Umbilical cord (tissue), 1 donor: ENCODE measurements at regions not wholly inside any gene's neighbourhood (a gene's known extent, or its start where the extent isn't known, plus 50 kb on each side); places are given as distances from the start of the nearest gene placed in this dataset.

Experiments
- DNase-seq: peaks from one replicate; pipeline ENCODE4 v3.0.0-alpha.2; 2015; ENCODE audit warnings: low spot score

GRCh38 chr13:22226086-22226485 lies 555.2 kb downstream of the FGF9 start:
- no peak for DNase-seq

- DNase-seq, result no peak
Observed at GRCh38 chr13:22227895-22228294, 557.0 kb downstream of the FGF9 start.

- no peak for DNase-seq
Observed at GRCh38 chr13:22229916-22230315, 559.0 kb downstream of the FGF9 start.

GRCh38 chr13:22232186-22232585 lies 561.3 kb downstream of the FGF9 start:
- DNase-seq, result no peak

DNA sequence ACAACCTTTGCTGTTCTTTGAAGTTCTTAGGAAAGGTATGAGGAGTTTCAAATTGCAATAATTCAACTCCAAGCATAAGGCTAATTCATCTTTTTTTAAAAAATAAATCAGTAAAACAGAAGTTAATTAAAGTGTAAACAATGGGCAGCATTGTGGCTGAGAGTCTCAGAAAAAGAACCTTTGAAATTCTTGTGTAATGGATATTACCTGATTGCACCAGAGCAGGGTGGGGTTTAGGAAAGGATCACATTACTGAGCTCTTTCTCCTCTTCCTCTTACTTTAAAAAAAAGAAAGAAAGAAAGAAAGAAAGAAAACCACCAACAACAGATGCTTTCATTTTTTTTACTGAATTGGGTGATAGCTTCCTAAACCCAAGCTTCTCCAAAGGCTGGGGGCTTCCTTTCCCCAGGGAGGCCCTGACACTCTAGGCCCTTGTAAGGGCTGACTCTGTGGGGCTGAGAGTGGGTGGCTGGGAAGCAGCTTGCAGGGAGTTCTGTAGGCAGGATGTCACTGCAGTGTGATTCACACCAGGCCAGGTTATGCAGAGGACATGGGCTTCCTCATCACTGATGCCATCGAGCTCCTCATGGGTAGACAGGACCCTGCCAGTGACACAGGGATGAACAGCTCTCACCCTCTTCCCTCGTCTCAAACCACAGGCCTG lies 564.5 kb downstream of the FGF9 start:
- no peak for DNase-seq

GRCh38 chr13:22235950-22236290 lies 565.0 kb downstream of the FGF9 start:
- peak; percentile 65 for DNase-seq

- DNase-seq, result no peak
Observed at GRCh38 chr13:22238269-22238668, 567.4 kb downstream of the FGF9 start.

GRCh38 chr13:22240716-22241115 lies 569.8 kb downstream of the FGF9 start:
- no peak for DNase-seq

DNA sequence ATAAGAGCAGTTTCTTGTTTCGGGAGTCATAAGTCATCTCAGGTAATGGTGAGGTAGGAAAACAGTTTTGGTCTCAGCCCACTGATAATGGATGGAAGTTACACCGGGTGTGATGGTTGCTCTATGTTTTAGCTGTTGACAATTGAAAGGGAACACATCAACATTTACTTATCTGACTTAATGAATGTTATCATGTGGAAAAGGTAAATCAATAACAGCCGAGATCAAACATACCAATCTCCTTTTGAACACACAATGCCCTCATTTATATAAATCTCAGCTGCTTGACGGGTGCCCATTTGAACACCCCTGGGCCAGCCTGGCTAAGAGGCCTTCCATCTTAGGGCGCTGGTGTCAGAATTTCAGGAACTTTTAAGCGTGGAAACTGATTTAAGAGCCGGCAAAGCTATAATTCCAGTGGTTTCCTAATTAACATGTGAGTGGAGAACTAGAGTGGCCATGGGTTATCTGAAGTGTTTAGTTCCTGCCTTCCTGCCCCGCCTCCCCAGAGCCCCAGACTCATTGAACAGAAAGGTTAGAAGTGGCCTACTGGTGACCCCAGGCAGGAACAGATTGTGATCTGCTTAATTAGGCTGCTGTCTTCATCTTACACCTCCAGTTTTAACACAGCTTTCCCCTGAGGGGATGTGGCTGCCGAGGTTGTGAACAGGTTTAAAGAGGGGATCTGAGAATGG lies 572.7 kb downstream of the FGF9 start:
- no peak for DNase-seq

GRCh38 chr13:22252281-22252830 lies 581.5 kb downstream of the FGF9 start:
- DNase-seq, result no peak

GRCh38 chr13:22253107-22253506 lies 582.2 kb downstream of the FGF9 start:
- no peak for DNase-seq

GRCh38 chr13:22256111-22256639 lies 585.3 kb downstream of the FGF9 start:
- DNase-seq, result no peak

- peak; percentile 6 for DNase-seq
Observed at GRCh38 chr13:22262001-22262885, 591.4 kb downstream of the FGF9 start.

DNA sequence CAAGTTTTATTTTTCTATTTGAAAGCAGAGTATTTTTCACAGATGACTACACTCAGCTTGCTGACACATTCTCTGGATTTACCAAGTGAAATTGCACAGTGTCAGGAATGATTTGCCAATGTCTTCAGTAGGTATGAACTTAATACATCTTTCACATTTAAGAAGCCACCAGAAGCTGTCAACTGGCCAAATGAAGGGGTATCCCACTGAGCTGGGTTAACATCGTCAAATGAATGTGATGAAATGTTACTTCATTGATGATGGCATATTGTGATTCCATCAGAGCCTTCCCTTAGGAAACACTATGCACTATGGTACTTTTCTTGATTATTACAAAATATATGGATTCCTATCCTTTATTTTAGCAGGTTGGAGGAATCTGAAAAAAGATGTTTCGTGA lies 592.3 kb downstream of the FGF9 start:
- DNase-seq, result no peak

DNA sequence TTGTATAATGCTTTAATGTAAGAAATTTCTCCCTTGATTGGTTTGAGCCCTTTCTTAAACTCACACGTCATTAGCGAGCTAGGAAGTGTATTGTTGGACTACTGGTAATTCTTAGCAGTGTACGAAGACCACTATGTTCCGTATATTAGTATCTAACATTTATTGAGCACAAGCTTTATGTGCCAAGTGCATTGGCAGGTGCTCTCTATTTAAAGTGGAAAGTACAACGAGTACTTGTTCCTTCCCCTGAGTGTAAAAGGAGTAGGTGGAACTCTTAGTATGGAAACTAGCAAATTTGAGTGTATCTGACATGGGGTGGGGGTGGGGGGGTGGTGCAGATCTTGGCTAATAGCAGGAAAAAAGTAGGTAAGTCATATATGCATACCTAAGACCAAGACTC lies 594.7 kb downstream of the FGF9 start:
- no peak for DNase-seq

GRCh38 chr13:22270881-22271280 lies 600.0 kb downstream of the FGF9 start:
- DNase-seq, result no peak

GRCh38 chr13:22271903-22272302 lies 601.0 kb downstream of the FGF9 start:
- no peak for DNase-seq

GRCh38 chr13:22275393-22275792 lies 604.5 kb downstream of the FGF9 start:
- no peak for DNase-seq

DNA sequence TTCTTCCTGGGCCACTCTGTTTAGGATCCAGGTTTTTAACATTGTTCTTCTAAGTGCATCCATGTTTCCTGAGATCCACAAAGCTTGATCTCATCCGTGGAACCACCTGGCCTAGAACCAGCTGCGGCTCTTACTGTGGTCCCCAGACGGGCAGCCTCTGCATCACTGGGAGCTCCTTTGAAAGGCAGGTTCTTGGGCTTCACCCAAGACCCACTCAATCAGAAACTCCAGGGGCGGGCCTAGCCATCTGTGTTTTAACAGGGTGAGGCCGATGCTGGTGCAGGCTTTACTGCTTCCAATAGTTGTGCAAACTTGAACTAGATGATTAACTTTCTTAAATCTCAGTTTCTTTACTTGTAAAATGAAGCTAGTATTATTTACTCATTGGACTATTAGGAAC lies 605.7 kb downstream of the FGF9 start:
- DNase-seq, result no peak

DNA sequence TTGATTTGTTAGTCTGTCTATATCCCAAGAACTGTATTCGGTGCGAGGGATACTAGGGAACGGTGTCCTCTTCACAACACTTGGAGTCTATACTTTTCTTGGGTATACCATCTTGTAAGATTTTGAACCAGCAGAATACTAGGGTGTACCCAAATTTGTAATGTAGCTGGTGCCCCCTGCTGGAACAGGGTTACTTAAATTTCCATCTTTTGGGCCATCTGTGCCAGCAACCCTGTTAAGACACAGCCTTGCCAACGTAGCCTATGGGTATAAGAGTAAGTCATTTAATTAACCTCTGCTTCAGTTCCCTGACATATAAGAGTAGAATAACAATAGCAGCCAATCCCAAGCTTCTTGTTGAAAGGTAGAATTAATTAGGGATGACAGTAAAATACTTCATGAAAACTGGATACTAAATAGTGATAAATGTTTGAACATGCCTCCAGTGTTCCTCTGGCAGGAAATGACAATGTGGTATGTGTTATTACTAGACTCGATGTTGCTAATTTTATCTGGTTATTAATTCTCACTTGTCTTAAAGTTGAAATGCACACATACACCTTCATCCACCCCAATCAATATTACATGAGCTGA lies 607.6 kb downstream of the FGF9 start:
- peak; percentile 36 for DNase-seq

DNA sequence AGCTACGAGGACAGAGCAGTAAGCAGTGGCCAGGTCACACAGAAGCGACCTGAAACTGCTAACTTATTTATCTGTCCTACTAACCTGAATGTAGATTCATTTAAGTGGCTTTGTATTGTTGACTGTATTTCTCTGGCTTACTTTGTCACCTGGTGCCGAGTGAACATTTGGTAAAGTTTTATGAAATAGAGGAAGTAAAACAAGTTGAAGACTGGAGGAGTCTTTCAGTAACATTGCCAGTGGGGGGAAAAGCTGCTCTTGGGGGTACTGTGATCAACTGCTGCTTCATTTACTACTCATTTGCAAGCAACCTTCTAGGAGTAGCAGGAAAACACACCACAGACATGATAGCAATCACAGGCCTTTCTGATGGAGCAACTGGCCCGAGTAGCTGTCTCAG lies 615.0 kb downstream of the FGF9 start:
- no peak for DNase-seq

DNA sequence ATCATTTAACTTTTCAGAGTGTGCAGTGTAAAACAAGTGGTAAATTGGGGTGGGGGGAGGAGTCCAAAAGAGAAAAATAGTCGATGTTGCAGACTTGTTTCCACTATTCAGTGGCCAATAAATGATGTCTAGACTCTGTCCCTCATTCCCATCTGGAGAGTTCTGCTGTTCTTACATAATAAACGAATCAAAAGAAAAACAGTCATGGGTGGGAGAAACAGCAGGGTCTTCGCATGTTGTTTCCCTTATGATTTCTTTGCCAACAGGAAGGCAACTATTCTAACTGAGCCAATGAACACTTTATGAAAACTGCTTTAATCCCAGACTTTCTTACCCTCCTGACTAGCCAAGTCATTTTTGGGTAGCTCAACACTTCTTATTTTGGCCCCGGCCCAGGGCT lies 615.5 kb downstream of the FGF9 start:
- no peak for DNase-seq
